Right atrium auricular region (tissue), 2 donors: ENCODE measurements at regions not wholly inside any gene's neighbourhood (a gene's known extent, or its start where the extent isn't known, plus 50 kb on each side); places are given as distances from the start of the nearest gene placed in this dataset.

Experiments
- DNase-seq: peaks from one replicate; pipeline ENCODE4 v3.0.0-alpha.2; 2019; ENCODE audit warnings: low spot score
- H3K27ac ChIP-seq, 2 donors: fragments of 200-600 bp; sonication (generic); 1 replicate in 1 of 2; 2 replicates in 1 of 2; pipeline ENCODE4 v1.5.1; 2016 to 2019
- H3K27me3 ChIP-seq, 2 donors: fragments of 200-600 bp; sonication (generic); one replicate each; pipeline versions ENCODE4 v1.5.1 to v1.6.0; 2017 to 2019
- H3K36me3 ChIP-seq: fragments of 200-600 bp; sonication (generic); one replicate; pipeline ENCODE4 v1.5.1; 2016
- H3K4me1 ChIP-seq, 2 donors: fragments of 200-600 bp; sonication (generic); one replicate each; pipeline versions ENCODE4 v1.5.1 to v1.6.0; 2017 to 2019
- H3K4me3 ChIP-seq, 2 donors: fragments of 200-600 bp; sonication (generic); 1 replicate in 1 of 2; 2 replicates in 1 of 2; pipeline ENCODE4 v1.5.1; 2017 to 2019; ENCODE audit warnings: mild to moderate bottlenecking in 1 of 2, moderate library complexity in 1 of 2
- H3K9me3 ChIP-seq, 2 donors: fragments of 200-600 bp; sonication (generic); one replicate each; pipeline ENCODE4 v1.5.1; 2019
- CTCF ChIP-seq, 2 donors: fragments of 200-600 bp; sonication (generic); IDR thresholded peaks; one replicate each; pipeline ENCODE4 v1.5.1; 2019; ENCODE audit warnings: antibody characterized with exemption in 2 of 2

DNA sequence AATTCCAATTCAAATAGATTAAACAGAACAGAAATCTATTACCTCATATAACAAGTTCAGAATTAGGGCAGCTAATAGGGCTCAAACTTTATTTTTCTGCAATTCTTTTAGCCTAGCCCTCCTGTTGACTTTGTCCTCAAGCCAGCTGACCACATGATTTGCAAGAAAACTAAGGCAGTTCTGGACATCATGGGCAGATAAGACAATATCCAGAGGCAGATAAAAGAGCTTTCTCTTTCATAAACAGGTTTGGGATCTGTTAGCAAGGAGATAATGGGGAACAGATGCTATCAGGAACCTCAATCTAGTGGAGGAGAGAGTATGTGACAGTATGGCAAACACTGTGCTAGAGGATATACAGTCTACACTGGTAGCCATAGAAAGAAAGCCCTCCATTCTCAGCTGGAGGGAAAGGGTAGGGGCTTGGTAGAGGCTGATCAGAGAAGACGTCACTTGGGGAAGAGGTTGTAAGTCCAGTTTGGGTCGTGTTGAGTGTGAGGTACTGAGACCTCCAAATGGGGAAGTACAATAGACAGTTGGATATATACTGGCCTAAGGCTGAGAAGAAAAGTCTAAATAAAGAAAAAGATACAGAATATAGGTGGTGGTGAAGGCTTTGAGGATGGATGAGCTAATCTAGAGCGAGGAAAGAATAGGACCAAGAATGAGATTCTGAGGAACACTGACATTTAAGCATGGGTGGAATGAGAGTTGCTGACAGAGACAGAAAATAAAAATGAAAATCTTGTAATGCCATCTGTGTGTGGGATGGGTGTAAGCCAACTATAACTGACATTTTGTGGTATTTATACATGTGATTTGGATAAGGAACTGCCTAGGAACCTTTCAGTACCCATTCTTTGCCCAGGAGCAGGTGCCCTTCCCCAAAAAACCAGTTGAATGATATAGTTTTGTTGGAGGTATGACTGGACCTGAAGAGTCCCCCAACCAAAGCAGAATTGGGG lies 67.4 kb downstream of the CYB561 start:
- Histone ChIP-seq H3K36me3 (no peaks in the 10 kb centered on the region), H3K27me3 (no peaks in the 10 kb centered on the region), H3K27ac (no peak overlapping the region), H3K4me1 (no peaks in the 10 kb centered on the region), H3K4me3 (no peak overlapping the region), H3K9me3 (no peaks in the 10 kb centered on the region)
- TF ChIP-seq CTCF (IDR thresholded peaks at IDR 0.05), result no peak
- DNase-seq, result no peak

- no peaks in the 10 kb centered on the region for H3K9me3 ChIP-seq
- H3K27me3 ChIP-seq, result no peaks in the 10 kb centered on the region
- no peaks in the 10 kb centered on the region for H3K4me1 ChIP-seq
- DNase-seq, result no peak
- H3K27ac ChIP-seq, result no peak overlapping the region
- H3K36me3 ChIP-seq, result no peaks in the 10 kb centered on the region
- no peak for TF ChIP-seq CTCF (IDR thresholded peaks at IDR 0.05)
- no peak overlapping the region for H3K4me3 ChIP-seq
Observed at GRCh38 chr17:63379636-63380035, 66.5 kb downstream of the CYB561 start.

GRCh38 chr17:63381101-63381729 lies 64.9 kb downstream of the CYB561 start:
- no peak for TF ChIP-seq CTCF (IDR thresholded peaks at IDR 0.05)
- Histone ChIP-seq H3K4me3 (no peak overlapping the region), H3K27ac (no peak overlapping the region), H3K9me3 (no peaks in the 10 kb centered on the region), H3K27me3 (no peaks in the 10 kb centered on the region), H3K36me3 (no peaks in the 10 kb centered on the region), H3K4me1 (no peaks in the 10 kb centered on the region)
- no peak for DNase-seq

- DNase-seq, result no peak
- no peaks in the 10 kb centered on the region for H3K9me3 ChIP-seq
- TF ChIP-seq CTCF (IDR thresholded peaks at IDR 0.05), result no peak
- H3K27ac ChIP-seq, result no peak overlapping the region
- H3K36me3 ChIP-seq, result no peaks in the 10 kb centered on the region
- no peaks in the 10 kb centered on the region for H3K27me3 ChIP-seq
- no peaks in the 10 kb centered on the region for H3K4me1 ChIP-seq
- no peak overlapping the region for H3K4me3 ChIP-seq
Observed at GRCh38 chr17:63382136-63382535, 64.0 kb downstream of the CYB561 start.
